ENCODE measurements at regions not wholly inside any gene's neighbourhood (a gene's known extent, or its start where the extent isn't known, plus 50 kb on each side); places are given as distances from the start of the nearest gene placed in this dataset.
A peak's percentile ranks its signal among the peaks of the same experiment; 100 is the strongest.

DNA sequence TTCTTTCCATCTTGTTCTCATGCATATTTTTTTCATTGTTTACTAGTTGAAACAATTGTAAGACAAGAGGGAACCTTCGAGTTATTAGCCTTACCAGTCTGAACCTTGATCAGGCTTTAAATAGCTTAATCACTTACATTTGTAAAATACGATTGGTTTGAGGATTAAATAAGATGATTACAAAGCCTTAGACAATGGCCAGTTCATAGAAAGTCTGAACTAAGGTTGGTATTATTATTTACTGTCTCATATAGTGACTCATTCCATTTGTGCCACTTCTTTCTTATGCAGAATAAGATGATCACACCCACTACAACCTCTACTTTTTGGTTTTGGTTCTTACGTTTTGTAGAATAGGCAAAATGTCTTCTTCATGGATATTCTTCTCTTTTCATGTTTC is 94.1 kb downstream of the RPE65 start:
- peak; percentile 55 for FAIRE-seq
- no peak for DNase-seq (ENCODE audit: insufficient read length, low spot score)
- TF ChIP-seq, protein P1, sequence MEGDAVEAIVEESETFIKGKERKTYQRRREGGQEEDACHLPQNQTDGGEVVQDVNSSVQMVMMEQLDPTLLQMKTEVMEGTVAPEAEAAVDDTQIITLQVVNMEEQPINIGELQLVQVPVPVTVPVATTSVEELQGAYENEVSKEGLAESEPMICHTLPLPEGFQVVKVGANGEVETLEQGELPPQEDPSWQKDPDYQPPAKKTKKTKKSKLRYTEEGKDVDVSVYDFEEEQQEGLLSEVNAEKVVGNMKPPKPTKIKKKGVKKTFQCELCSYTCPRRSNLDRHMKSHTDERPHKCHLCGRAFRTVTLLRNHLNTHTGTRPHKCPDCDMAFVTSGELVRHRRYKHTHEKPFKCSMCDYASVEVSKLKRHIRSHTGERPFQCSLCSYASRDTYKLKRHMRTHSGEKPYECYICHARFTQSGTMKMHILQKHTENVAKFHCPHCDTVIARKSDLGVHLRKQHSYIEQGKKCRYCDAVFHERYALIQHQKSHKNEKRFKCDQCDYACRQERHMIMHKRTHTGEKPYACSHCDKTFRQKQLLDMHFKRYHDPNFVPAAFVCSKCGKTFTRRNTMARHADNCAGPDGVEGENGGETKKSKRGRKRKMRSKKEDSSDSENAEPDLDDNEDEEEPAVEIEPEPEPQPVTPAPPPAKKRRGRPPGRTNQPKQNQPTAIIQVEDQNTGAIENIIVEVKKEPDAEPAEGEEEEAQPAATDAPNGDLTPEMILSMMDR (IDR thresholded peaks at IDR 0.05; ENCODE audit: insufficient read depth, missing control alignments): no peak

DNA sequence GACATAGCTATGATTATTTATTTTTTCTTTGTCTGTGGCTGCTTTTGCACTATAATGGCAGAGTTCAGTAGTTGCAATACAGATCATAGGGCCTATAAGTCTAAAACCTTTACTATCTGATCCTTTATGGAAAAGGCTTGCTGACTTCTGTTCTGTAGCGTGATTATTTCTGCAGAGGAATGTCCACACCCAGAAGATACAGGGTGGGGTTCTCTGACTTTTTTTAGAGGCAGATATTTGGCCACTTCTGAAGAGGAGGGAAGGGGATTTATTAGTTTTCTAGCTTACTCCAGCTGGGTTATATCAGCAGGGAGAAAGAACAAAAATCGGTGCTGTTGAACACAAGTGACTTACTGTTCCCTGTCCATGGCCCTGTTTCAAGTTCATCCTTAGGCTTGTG is 97.6 kb downstream of the RPE65 start:
- FAIRE-seq (no peak), DNase-seq (ENCODE audit: insufficient read length, low spot score) (no peak)
- TF ChIP-seq, protein P1 (IDR thresholded peaks at IDR 0.05; ENCODE audit: insufficient read depth, missing control alignments): no peak

DNA sequence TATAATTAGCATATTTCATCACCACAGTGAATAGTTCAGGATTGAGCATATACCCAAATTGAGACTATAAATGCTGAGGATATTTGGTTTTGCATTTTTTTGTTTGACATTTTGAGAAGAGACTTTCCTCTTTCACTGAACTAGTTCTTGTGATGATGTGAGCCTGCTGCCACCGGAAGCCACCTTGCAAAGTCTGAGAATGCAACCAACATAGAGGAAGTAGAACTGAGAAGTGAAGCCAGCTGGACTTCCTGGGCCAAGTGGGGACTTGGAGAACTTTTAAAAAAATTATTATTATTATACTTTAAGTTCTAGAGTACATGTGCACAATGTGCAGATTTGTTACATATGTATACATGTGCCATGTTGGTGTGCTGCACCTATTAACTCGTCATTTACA is 102.3 kb downstream of the RPE65 start:
- TF ChIP-seq, protein P1 (IDR thresholded peaks at IDR 0.05; ENCODE audit: insufficient read depth, missing control alignments): no peak
- FAIRE-seq (no peak), DNase-seq (ENCODE audit: insufficient read length, low spot score) (no peak)

DNA sequence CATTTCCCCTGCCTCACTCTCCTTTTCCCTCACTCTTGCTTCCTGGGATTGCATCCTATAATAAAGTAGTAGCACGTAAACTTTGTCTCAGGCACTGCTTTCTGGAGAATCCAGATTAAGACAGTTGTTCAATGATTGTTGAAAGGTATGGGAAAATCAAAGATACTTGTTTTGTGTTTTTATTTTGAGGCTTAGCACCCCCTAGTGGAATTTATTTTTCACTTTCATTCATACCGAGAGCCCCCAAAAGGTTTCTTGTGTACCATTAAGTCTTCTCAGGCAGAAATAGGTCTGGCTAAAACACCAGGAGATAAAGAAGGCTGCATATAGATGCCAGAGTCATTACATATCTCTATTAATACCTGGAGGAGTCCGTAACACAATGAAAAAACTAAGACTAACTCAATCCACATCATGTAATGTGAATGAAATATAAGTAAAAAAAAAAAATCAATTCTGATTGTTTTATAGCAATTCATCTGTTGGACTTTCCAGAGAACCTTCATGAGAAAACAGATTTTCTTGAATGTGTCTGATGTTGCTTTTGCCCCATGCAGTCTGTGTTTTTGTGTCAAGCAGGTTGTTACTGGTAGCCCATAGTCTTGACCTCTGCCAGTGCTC is 103.5 kb downstream of the RPE65 start:
- FAIRE-seq (no peak), DNase-seq (ENCODE audit: insufficient read length, low spot score) (no peak)
- TF ChIP-seq, protein P1 (IDR thresholded peaks at IDR 0.05; ENCODE audit: insufficient read depth, missing control alignments): peak; percentile 37

DNA sequence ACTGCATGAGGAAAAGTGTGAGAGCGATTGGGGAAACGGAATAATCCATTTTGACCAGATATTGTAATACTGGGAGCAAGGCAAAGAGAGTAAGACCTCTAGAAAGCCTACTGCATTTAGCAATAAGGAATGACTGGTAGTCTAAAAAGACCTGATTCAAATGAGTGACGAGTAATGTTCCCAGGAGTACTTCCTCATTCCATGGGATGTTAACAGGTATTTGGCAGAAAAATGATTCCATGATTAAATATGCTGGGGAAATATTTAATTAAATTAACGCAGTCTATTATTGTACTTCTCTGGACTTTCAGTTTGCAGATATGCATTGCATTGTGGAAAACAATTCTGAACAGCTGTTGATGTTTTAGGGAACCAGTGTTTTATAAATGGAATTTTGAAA is 105.5 kb downstream of the RPE65 start:
- TF ChIP-seq, protein P1 (IDR thresholded peaks at IDR 0.05; ENCODE audit: insufficient read depth, missing control alignments): no peak
- FAIRE-seq (no peak), DNase-seq (ENCODE audit: insufficient read length, low spot score) (no peak)

DNA sequence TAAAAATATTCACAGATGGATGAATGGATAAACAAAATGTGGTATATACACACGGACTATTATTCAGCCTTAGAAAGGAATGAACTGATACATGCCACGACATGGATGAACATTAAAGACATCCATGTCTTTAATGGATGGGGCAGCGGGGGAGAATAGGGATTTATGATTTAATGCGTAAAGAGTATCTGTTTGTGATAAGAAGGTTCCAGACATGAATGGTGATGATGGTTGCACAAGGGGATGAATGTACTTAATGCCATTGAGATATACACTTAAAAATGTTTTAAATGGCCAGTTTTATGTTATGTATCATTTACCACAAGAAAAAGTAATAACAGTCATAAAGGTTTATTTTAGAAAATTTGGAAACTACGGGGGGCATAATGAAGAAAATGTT is 108.6 kb upstream of the WLS start:
- FAIRE-seq: no peak
- no peak for DNase-seq (ENCODE audit: insufficient read length, low spot score)
- TF ChIP-seq, protein P1 (IDR thresholded peaks at IDR 0.05; ENCODE audit: insufficient read depth, missing control alignments): no peak

DNA sequence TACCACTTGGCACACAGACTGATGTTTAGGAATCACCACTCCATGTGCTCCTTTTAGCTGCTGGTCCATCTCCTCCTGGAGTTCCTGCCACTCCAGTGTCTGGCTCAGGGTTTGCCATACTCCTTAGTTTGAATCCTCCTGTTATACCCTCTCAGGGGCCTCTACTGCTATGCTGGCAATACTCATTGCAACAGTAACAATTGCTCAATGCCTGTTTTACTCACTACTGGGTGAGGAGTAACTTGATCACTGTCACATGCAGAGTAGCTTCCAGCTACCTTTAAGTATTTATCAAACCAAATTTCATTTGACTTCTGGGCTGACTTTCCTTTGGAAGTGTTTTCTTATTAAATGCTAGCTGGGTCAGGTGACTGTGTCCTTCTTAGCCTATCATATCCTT is 107.2 kb upstream of the WLS start:
- TF ChIP-seq, protein P1 (IDR thresholded peaks at IDR 0.05; ENCODE audit: insufficient read depth, missing control alignments): no peak
- DNase-seq (ENCODE audit: insufficient read length, low spot score): no peak
- no peak for FAIRE-seq
